ENCODE measurements at regions not wholly inside any gene's neighbourhood (a gene's known extent, or its start where the extent isn't known, plus 50 kb on each side); places are given as distances from the start of the nearest gene placed in this dataset.
"Not testable (repeated sequence)": the region's sequence is repeated elsewhere in the genome, so short reads cannot be mapped to it uniquely, and the experiment has no call there.

- no peaks in the 10 kb centered on the region for H3K79me2 ChIP-seq (ENCODE audit: low read depth)
- no peak overlapping the region for H3K4me3 Mint-ChIP-seq
- H3K4me3 ChIP-seq: no peak overlapping the region
- peaks cover 23% of the 10 kb centered on the region for H3K9me3 Mint-ChIP-seq
- TF ChIP-seq CTCF (IDR thresholded peaks at IDR 0.05): no peak
- TF ChIP-seq EZH2phosphoT487 (IDR thresholded peaks at IDR 0.05): no peak
- no peak for TF ChIP-seq EZH2 (IDR thresholded peaks at IDR 0.05)
- no peak for DNase-seq (ENCODE audit: low spot score)
- no peaks in the 10 kb centered on the region for H3K9me3 ChIP-seq (ENCODE audit: low read depth)
- no peaks in the 10 kb centered on the region for H3K36me3 ChIP-seq
- H4K20me1 ChIP-seq (ENCODE audit: low read depth): no peaks in the 10 kb centered on the region
- no peak overlapping the region for H3K4me2 ChIP-seq
- peaks cover 17% of the 10 kb centered on the region for H3K4me1 Mint-ChIP-seq
- no peaks in the 10 kb centered on the region for H3K27me3 ChIP-seq
- peaks cover 6% of the 10 kb centered on the region for H3K27me3 Mint-ChIP-seq (ENCODE audit: insufficient read depth, low read depth)
- no peak overlapping the region for H3K9ac ChIP-seq
- H3K4me1 ChIP-seq: no peaks in the 10 kb centered on the region
- H3K36me3 Mint-ChIP-seq: no peaks in the 10 kb centered on the region
- no peak overlapping the region for H2AFZ ChIP-seq (replicated peaks)
- no peak overlapping the region for H3K27ac ChIP-seq
- no peaks in the 10 kb centered on the region for H3F3A ChIP-seq (ENCODE audit: low read depth)
- H3K27ac Mint-ChIP-seq: peak overlapping the region; percentile 73
These were observed 249.1 kb downstream of the UACA start for GRCh38 chr15:70514251-70514650.

- Histone ChIP-seq H3K4me2 (no peak overlapping the region), H3K27ac (no peak overlapping the region), H3K4me3 (no peak overlapping the region), H3K9ac (no peak overlapping the region), H3K4me1 (no peaks in the 10 kb centered on the region), H2AFZ (replicated peaks) (no peak overlapping the region), H3K9me3 (ENCODE audit: low read depth) (no peaks in the 10 kb centered on the region), H3K79me2 (ENCODE audit: low read depth) (no peaks in the 10 kb centered on the region), H3F3A (ENCODE audit: low read depth) (no peaks in the 10 kb centered on the region), H3K27me3 (no peaks in the 10 kb centered on the region), H4K20me1 (ENCODE audit: low read depth) (no peaks in the 10 kb centered on the region), H3K36me3 (no peaks in the 10 kb centered on the region)
- no peak for DNase-seq (ENCODE audit: low spot score)
- Mint-ChIP-seq H3K27me3 (ENCODE audit: insufficient read depth, low read depth) (peaks cover 8% of the 10 kb centered on the region), H3K9me3 (peaks cover 23% of the 10 kb centered on the region), H3K36me3 (no peaks in the 10 kb centered on the region), H3K4me3 (no peak overlapping the region), H3K4me1 (peaks cover 15% of the 10 kb centered on the region), H3K27ac (peak overlapping the region; percentile 73)
- TF ChIP-seq EZH2 (IDR thresholded peaks at IDR 0.05): no peak
- TF ChIP-seq CTCF (IDR thresholded peaks at IDR 0.05): no peak
- TF ChIP-seq EZH2phosphoT487 (IDR thresholded peaks at IDR 0.05): no peak
These were observed 249.5 kb downstream of the UACA start for GRCh38 chr15:70513819-70514218.

- Mint-ChIP-seq H3K27me3 (ENCODE audit: insufficient read depth, low read depth) (peaks cover 8% of the 10 kb centered on the region), H3K4me1 (peaks cover 18% of the 10 kb centered on the region), H3K9me3 (peaks cover 23% of the 10 kb centered on the region), H3K27ac (no peak overlapping the region), H3K4me3 (no peak overlapping the region), H3K36me3 (no peaks in the 10 kb centered on the region)
- Histone ChIP-seq H2AFZ (replicated peaks) (no peak overlapping the region), H3K79me2 (ENCODE audit: low read depth) (no peaks in the 10 kb centered on the region), H3K27ac (no peak overlapping the region), H3K9me3 (ENCODE audit: low read depth) (no peaks in the 10 kb centered on the region), H3K4me2 (no peak overlapping the region), H3F3A (ENCODE audit: low read depth) (no peaks in the 10 kb centered on the region), H3K36me3 (no peaks in the 10 kb centered on the region), H3K9ac (no peak overlapping the region), H3K27me3 (no peaks in the 10 kb centered on the region), H3K4me3 (no peak overlapping the region), H4K20me1 (ENCODE audit: low read depth) (no peaks in the 10 kb centered on the region), H3K4me1 (no peaks in the 10 kb centered on the region)
- TF ChIP-seq EZH2 (IDR thresholded peaks at IDR 0.05) (no peak), CTCF (IDR thresholded peaks at IDR 0.05) (peak; percentile 75), EZH2phosphoT487 (IDR thresholded peaks at IDR 0.05) (no peak)
- peak; percentile 76 for DNase-seq (ENCODE audit: low spot score)
These were observed 250.5 kb downstream of the UACA start for GRCh38 chr15:70512772-70513362.

GRCh38 chr15:70511972-70512587 lies 251.3 kb downstream of the UACA start:
- Mint-ChIP-seq H3K9me3 (peaks cover 23% of the 10 kb centered on the region), H3K4me1 (peaks cover 10% of the 10 kb centered on the region)
- H3K36me3 ChIP-seq; H3K4me1 ChIP-seq; H2AFZ ChIP-seq (replicated peaks); H3K4me3 ChIP-seq; H3K27me3 ChIP-seq; H4K20me1 ChIP-seq (ENCODE audit: low read depth); H3K4me3 Mint-ChIP-seq; H3K27ac Mint-ChIP-seq; H3K27ac ChIP-seq; H3K79me2 ChIP-seq (ENCODE audit: low read depth); DNase-seq (ENCODE audit: low spot score); H3K27me3 Mint-ChIP-seq (ENCODE audit: insufficient read depth, low read depth); H3K4me2 ChIP-seq; H3K36me3 Mint-ChIP-seq; H3K9ac ChIP-seq; H3F3A ChIP-seq (ENCODE audit: low read depth); H3K9me3 ChIP-seq (ENCODE audit: low read depth): not testable (repeated sequence)
